ENCODE measurements at regions not wholly inside any gene's neighbourhood (a gene's known extent, or its start where the extent isn't known, plus 50 kb on each side); places are given as distances from the start of the nearest gene placed in this dataset.

DNA sequence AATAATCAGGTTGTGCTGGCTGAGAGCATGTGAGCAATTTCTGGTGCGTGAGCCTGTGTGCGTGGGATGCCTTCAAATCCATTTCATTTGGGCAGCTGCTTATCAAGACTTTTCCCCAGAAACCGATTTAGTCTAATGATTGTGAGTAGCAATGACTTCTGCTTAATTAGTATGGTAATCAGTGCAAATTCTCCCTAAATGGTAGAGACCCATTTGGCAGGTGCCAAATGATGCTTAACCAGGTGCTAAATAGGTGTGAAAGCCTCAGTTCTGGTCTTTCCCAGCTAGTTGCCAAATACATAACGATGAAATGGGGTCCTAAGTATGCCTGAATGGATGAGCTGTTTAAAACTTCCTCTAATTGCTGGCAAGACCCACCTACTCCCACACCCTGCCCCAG lies 248.4 kb upstream of the CCDC196 start:
- intact Hi-C loops (cut with micrococcal nuclease), result no loop called here
- ATAC-seq (no peak), DNase-seq (no peak)
- 76% methylated on average over 4 of the region's 4 CpGs for WGBS (ENCODE audit: insufficient coverage)
- Mint-ChIP-seq H3K27ac (no peak overlapping the region), H3K4me3 (no peak overlapping the region), H3K4me1 (no peaks in the 10 kb centered on the region), H3K9me3 (no peaks in the 10 kb centered on the region), H3K36me3 (no peaks in the 10 kb centered on the region), H3K27me3 (ENCODE audit: low read depth in 2 of 2) (peaks cover 3 to 4% of the 10 kb centered on the region in 2 donors)
- Histone ChIP-seq H3K36me3 (ENCODE audit: control insufficient read depth, insufficient read depth, low read length) (no peaks in the 10 kb centered on the region), H3K27me3 (ENCODE audit: control insufficient read depth, insufficient read depth, low read length) (no peaks in the 10 kb centered on the region), H3K4me1 (ENCODE audit: control insufficient read depth, insufficient read depth, low read length) (no peaks in the 10 kb centered on the region), H3K4me3 (ENCODE audit: low read length) (no peak overlapping the region), H3K9me3 (ENCODE audit: control insufficient read depth, insufficient read depth, low read length) (no peaks in the 10 kb centered on the region), H3K27ac (ENCODE audit: low read length) (no peak overlapping the region)
- no peak for TF ChIP-seq CTCF (IDR thresholded peaks at IDR 0.05)

GRCh38 chr14:66238969-66239368 lies 247.2 kb upstream of the CCDC196 start:
- Mint-ChIP-seq H3K9me3 (no peaks in the 10 kb centered on the region), H3K4me3 (no peak overlapping the region), H3K27me3 (ENCODE audit: low read depth in 2 of 2) (peaks cover 0 to 4% of the 10 kb centered on the region in 2 donors), H3K4me1 (no peaks in the 10 kb centered on the region), H3K36me3 (no peaks in the 10 kb centered on the region), H3K27ac (no peak overlapping the region)
- no peak for ATAC-seq
- no CpG with 5 or more reads among the region's 1 CpG for WGBS (ENCODE audit: insufficient coverage)
- no peak for DNase-seq
- TF ChIP-seq CTCF (IDR thresholded peaks at IDR 0.05), result no peak
- Histone ChIP-seq H3K36me3 (ENCODE audit: control insufficient read depth, insufficient read depth, low read length) (no peaks in the 10 kb centered on the region), H3K27me3 (ENCODE audit: control insufficient read depth, insufficient read depth, low read length) (no peaks in the 10 kb centered on the region), H3K4me3 (ENCODE audit: low read length) (no peak overlapping the region), H3K9me3 (ENCODE audit: control insufficient read depth, insufficient read depth, low read length) (no peaks in the 10 kb centered on the region), H3K4me1 (ENCODE audit: control insufficient read depth, insufficient read depth, low read length) (no peaks in the 10 kb centered on the region), H3K27ac (ENCODE audit: low read length) (no peak overlapping the region)
- intact Hi-C loops (cut with micrococcal nuclease), result no loop called here

GRCh38 chr14:66239589-66239988 lies 246.6 kb upstream of the CCDC196 start:
- Mint-ChIP-seq H3K36me3 (no peaks in the 10 kb centered on the region), H3K4me1 (no peaks in the 10 kb centered on the region), H3K27ac (no peak overlapping the region), H3K9me3 (no peaks in the 10 kb centered on the region), H3K27me3 (ENCODE audit: low read depth in 2 of 2) (peaks cover 0 to 4% of the 10 kb centered on the region in 2 donors), H3K4me3 (no peak overlapping the region)
- H3K27me3 ChIP-seq (ENCODE audit: control insufficient read depth, insufficient read depth, low read length), result no peaks in the 10 kb centered on the region
- no peak for TF ChIP-seq CTCF (IDR thresholded peaks at IDR 0.05)
- DNase-seq (no peak), ATAC-seq (no peak)
- intact Hi-C loops (cut with micrococcal nuclease), result no loop called here
- WGBS (ENCODE audit: insufficient coverage), result 89% methylated on average over 4 of the region's 4 CpGs
- no peaks in the 10 kb centered on the region for H3K9me3 ChIP-seq (ENCODE audit: control insufficient read depth, insufficient read depth, low read length)
- no peak overlapping the region for H3K27ac ChIP-seq (ENCODE audit: low read length)
- H3K4me3 ChIP-seq (ENCODE audit: low read length), result no peak overlapping the region
- H3K4me1 ChIP-seq (ENCODE audit: control insufficient read depth, insufficient read depth, low read length), result no peaks in the 10 kb centered on the region
- no peaks in the 10 kb centered on the region for H3K36me3 ChIP-seq (ENCODE audit: control insufficient read depth, insufficient read depth, low read length)

GRCh38 chr14:66240105-66240504 lies 246.1 kb upstream of the CCDC196 start:
- Histone ChIP-seq H3K4me3 (ENCODE audit: low read length) (no peak overlapping the region), H3K36me3 (ENCODE audit: control insufficient read depth, insufficient read depth, low read length) (no peaks in the 10 kb centered on the region), H3K27me3 (ENCODE audit: control insufficient read depth, insufficient read depth, low read length) (no peaks in the 10 kb centered on the region), H3K4me1 (ENCODE audit: control insufficient read depth, insufficient read depth, low read length) (no peaks in the 10 kb centered on the region), H3K27ac (ENCODE audit: low read length) (no peak overlapping the region), H3K9me3 (ENCODE audit: control insufficient read depth, insufficient read depth, low read length) (no peaks in the 10 kb centered on the region)
- Mint-ChIP-seq H3K27ac (no peak overlapping the region), H3K9me3 (no peaks in the 10 kb centered on the region), H3K27me3 (ENCODE audit: low read depth in 2 of 2) (peaks cover 0 to 4% of the 10 kb centered on the region in 2 donors), H3K4me1 (no peaks in the 10 kb centered on the region), H3K36me3 (no peaks in the 10 kb centered on the region), H3K4me3 (no peak overlapping the region)
- DNase-seq (no peak), ATAC-seq (no peak)
- intact Hi-C loops (cut with micrococcal nuclease), result no loop called here
- no peak for TF ChIP-seq CTCF (IDR thresholded peaks at IDR 0.05)

Data from natural killer cell (primary cell).